Endothelial cell (in vitro differentiated cells): ENCODE measurements at regions not wholly inside any gene's neighbourhood (a gene's known extent, or its start where the extent isn't known, plus 50 kb on each side); places are given as distances from the start of the nearest gene placed in this dataset.
"Not testable (repeated sequence)": the region's sequence is repeated elsewhere in the genome, so short reads cannot be mapped to it uniquely, and the experiment has no call there.

Experiments used
- DNase-seq: peaks from one replicate; pipeline ENCODE4 v3.0.0; 2021; ENCODE audit warnings: low spot score
- H3K27ac Mint-ChIP-seq: one replicate; pipeline ENCODE4 v1.8.0; 2021; ENCODE audit warnings: mixed read lengths, inconsistent platforms; ENCODE audit not compliant: unreplicated experiment
- H3K27me3 Mint-ChIP-seq: one replicate; pipeline ENCODE4 v1.8.0; 2021; ENCODE audit warnings: mild to moderate bottlenecking, moderate library complexity, mixed read lengths, inconsistent platforms; ENCODE audit not compliant: unreplicated experiment
- H3K36me3 Mint-ChIP-seq: one replicate; pipeline ENCODE4 v1.8.0; 2021; ENCODE audit warnings: mild to moderate bottlenecking, low read depth, mixed read lengths, inconsistent platforms; ENCODE audit not compliant: unreplicated experiment
- H3K4me1 Mint-ChIP-seq: one replicate; pipeline ENCODE4 v1.8.0; 2021; ENCODE audit warnings: mild to moderate bottlenecking, mixed read lengths, inconsistent platforms; ENCODE audit not compliant: unreplicated experiment
- H3K4me3 Mint-ChIP-seq: one replicate; pipeline ENCODE4 v1.8.0; 2021; ENCODE audit warnings: mild to moderate bottlenecking, mixed read lengths, inconsistent platforms; ENCODE audit not compliant: unreplicated experiment
- H3K9me3 Mint-ChIP-seq: one replicate; pipeline ENCODE4 v1.8.0; 2021; ENCODE audit warnings: mixed read lengths, inconsistent platforms; ENCODE audit not compliant: unreplicated experiment
- TF ChIP-seq, protein P1 (sequence below): fragments of 200-600 bp; sonication (generic); IDR thresholded peaks from one replicate; pipeline ENCODE4 v1.5.0; 2021; ENCODE audit warnings: antibody characterized with exemption; ENCODE audit not compliant: unreplicated experiment

DNA sequence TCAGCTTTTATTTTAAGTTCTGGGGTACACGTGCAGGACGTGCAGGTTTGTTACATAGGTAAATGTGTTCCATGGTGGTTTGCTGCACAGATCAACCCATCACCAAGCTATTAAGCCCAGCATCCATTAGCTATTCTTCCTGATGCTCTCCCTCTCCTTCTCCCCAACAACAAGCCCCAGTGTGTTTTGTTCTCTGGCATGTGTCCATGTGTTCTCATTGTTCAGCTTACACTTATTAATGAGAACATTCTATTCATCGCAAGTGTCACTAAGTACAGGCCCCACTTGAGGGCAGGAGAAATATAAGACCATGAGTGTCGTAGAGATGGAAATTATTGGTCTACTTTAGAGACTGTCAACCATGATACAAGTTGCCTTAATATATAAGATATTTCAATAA is 615.1 kb downstream of the CDH8 start:
- DNase-seq, result no peak
- no peaks in the 10 kb centered on the region for H3K27me3 Mint-ChIP-seq

DNA sequence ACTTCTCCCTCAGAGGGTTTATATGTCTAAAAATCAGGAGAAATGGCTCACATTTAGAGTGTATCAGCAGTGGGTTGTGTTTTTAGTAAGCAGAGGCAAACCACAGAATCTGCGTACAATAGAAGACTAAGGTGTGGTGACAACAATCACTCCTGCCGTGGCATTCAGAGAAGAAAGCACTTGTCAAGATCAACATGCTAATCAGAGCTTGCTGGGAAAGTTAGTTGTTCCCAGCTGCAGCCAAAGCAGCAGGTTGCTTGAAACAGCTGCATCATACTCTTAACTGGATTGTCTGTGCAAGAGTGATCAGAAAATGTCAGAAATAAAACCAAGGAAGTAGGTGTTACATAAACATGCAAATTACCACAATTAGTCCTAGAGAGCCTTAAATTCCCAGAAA is 616.4 kb downstream of the CDH8 start:
- Mint-ChIP-seq H3K27me3 (no peaks in the 10 kb centered on the region), H3K4me1 (no peaks in the 10 kb centered on the region), H3K27ac (no peak overlapping the region), H3K9me3 (no peaks in the 10 kb centered on the region), H3K4me3 (no peak overlapping the region), H3K36me3 (no peaks in the 10 kb centered on the region)
- TF ChIP-seq, protein P1, sequence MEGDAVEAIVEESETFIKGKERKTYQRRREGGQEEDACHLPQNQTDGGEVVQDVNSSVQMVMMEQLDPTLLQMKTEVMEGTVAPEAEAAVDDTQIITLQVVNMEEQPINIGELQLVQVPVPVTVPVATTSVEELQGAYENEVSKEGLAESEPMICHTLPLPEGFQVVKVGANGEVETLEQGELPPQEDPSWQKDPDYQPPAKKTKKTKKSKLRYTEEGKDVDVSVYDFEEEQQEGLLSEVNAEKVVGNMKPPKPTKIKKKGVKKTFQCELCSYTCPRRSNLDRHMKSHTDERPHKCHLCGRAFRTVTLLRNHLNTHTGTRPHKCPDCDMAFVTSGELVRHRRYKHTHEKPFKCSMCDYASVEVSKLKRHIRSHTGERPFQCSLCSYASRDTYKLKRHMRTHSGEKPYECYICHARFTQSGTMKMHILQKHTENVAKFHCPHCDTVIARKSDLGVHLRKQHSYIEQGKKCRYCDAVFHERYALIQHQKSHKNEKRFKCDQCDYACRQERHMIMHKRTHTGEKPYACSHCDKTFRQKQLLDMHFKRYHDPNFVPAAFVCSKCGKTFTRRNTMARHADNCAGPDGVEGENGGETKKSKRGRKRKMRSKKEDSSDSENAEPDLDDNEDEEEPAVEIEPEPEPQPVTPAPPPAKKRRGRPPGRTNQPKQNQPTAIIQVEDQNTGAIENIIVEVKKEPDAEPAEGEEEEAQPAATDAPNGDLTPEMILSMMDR, result no peak
- DNase-seq, result no peak

More for the DNA sequence above, 615.1 kb downstream of the CDH8 start:
- no peaks in the 10 kb centered on the region for H3K36me3 Mint-ChIP-seq
- H3K9me3 Mint-ChIP-seq, result no peaks in the 10 kb centered on the region
- no peaks in the 10 kb centered on the region for H3K4me1 Mint-ChIP-seq
- no peak overlapping the region for H3K4me3 Mint-ChIP-seq
- no peak overlapping the region for H3K27ac Mint-ChIP-seq
- TF ChIP-seq, protein P1, result no peak

DNA sequence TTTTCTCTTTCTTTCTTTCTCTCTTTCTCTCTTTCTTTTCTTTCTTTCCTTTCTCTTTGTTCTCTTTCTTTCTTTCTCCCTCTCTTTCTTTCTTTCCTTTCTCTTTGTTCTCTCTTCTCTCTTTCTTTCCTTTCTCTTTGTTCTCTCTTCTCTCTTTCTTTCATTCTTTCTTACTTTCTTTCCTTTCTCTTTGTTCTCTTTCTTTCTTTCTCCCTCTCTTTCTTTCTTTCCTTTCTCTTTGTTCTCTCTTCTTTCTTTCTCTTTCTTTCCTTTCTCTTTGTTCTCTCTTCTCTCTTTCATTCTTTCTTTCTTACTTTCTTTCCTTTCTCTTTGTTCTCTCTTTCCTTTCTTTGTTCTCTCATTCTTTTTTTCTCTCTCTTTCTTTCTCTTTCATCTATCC is 617.4 kb downstream of the CDH8 start:
- H3K4me3 Mint-ChIP-seq, H3K36me3 Mint-ChIP-seq, H3K9me3 Mint-ChIP-seq, H3K4me1 Mint-ChIP-seq, DNase-seq, H3K27me3 Mint-ChIP-seq, H3K27ac Mint-ChIP-seq: not testable (repeated sequence)

DNA sequence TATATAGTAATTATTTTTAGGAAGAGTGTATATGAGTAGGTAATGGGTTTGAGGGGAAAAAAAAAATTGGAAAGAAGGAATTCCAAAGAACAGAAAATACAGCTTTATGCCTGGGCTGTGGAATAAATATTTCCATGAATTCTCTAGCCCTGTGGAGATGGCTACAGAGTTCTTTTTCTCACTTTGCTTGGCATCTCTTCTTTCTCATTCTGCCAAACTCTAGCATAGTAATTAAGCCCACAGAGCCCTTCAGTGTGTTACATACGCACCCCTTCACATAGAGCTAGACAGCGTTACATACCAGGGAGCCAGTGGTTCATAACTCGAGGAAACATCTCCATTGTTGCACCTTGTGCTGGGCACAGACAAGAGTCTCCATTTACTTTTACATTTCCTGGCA is 621.1 kb downstream of the CDH8 start:
- Mint-ChIP-seq H3K9me3 (no peaks in the 10 kb centered on the region), H3K27ac (no peak overlapping the region), H3K36me3 (no peaks in the 10 kb centered on the region), H3K4me1 (no peaks in the 10 kb centered on the region), H3K4me3 (no peak overlapping the region), H3K27me3 (no peaks in the 10 kb centered on the region)
- DNase-seq, result no peak
- TF ChIP-seq, protein P1, result no peak

DNA sequence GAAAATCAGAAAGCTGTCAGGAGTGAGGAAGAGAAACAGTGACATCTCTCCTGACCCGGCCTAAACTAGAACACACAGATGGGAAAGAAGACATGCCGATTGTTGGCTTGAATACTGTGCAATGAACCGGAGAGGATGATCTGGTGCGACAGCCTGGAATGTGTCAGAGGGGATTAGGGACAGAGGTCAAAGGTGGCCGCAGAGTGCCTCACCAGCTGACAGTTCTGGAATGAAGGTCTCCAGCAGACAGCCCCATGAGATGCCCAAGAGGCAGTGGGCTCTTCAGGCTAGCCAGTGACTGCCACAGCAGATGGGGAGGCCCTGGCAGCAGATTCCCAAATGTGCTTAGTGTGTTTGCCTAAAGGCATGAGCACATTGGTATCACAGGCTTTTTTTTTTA is 623.2 kb downstream of the CDH8 start:
- Mint-ChIP-seq H3K9me3 (no peaks in the 10 kb centered on the region), H3K27me3 (no peaks in the 10 kb centered on the region), H3K27ac (no peak overlapping the region), H3K4me1 (no peaks in the 10 kb centered on the region), H3K36me3 (no peaks in the 10 kb centered on the region), H3K4me3 (no peak overlapping the region)
- TF ChIP-seq, protein P1, result no peak
- no peak for DNase-seq

DNA sequence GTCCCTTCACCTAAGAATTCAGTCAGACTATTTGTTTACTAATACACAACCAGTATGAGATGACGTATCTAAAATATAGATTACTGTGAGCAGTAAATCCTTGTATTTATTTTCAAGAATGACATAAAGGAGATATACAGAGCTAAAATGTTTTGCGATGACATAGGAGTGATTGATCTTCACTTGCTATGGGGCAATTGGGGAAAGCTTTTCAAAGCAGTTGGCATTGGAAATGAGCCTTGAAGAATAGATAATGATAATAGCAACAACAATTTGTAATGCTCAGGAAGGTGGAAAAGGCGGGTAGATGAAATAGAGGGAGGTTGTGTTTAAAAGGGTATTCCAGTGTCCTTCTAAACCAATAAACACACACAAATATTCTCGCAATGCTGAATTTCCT is 623.7 kb downstream of the CDH8 start:
- no peaks in the 10 kb centered on the region for H3K9me3 Mint-ChIP-seq
- no peaks in the 10 kb centered on the region for H3K4me1 Mint-ChIP-seq
- H3K4me3 Mint-ChIP-seq, result no peak overlapping the region
- DNase-seq, result no peak
- H3K27ac Mint-ChIP-seq, result no peak overlapping the region
- no peaks in the 10 kb centered on the region for H3K27me3 Mint-ChIP-seq
- TF ChIP-seq, protein P1, result no peak
- H3K36me3 Mint-ChIP-seq, result no peaks in the 10 kb centered on the region
